WTC11 (cell line): ENCODE measurements at regions not wholly inside any gene's neighbourhood (a gene's known extent, or its start where the extent isn't known, plus 50 kb on each side); places are given as distances from the start of the nearest gene placed in this dataset.

Source experiments
- ATAC-seq: fragments of 200-7000 bp; cut with Tn5 transposase; 2 replicates; pipeline ENCODE4 v1.10.0; 2021; ENCODE audit warnings: mild to moderate bottlenecking, moderate library complexity
- CTCF ChIA-PET: fragments of 300-600 bp; sonication (Branson Sonifier 250); formaldehyde crosslinking; loops from one replicate; lab custom pipeline; 2021; ENCODE audit warnings: antibody characterized with exemption; lab: Charles Lee
- POLR2A ChIA-PET: fragments of 350-600 bp; sonication (Branson Sonifier 250); formaldehyde crosslinking; loops from one replicate; lab custom pipeline; 2021; ENCODE audit warnings: antibody characterized with exemption; lab: Charles Lee
- DNase-seq: peaks from one replicate; pipeline ENCODE4 v3.0.0; 2021; ENCODE audit warnings: low spot score
- H3K27ac Mint-ChIP-seq: 2 replicates; pipeline ENCODE4 v1.8.0; 2021; ENCODE audit warnings: mixed read lengths
- H3K27me3 Mint-ChIP-seq: 2 replicates; pipeline ENCODE4 v1.8.0; 2021; ENCODE audit warnings: low read depth, mild to moderate bottlenecking, moderate library complexity, mixed read lengths
- H3K36me3 Mint-ChIP-seq: 2 replicates; pipeline ENCODE4 v1.8.0; 2021; ENCODE audit warnings: mixed read lengths
- H3K4me1 Mint-ChIP-seq: 2 replicates; pipeline ENCODE4 v1.8.0; 2022; ENCODE audit warnings: mixed read lengths
- H3K4me3 Mint-ChIP-seq: 2 replicates; pipeline ENCODE4 v1.8.0; 2021; ENCODE audit warnings: mild to moderate bottlenecking, moderate library complexity, mixed read lengths
- H3K9me3 Mint-ChIP-seq: 2 replicates; pipeline ENCODE4 v1.8.0; 2021; ENCODE audit warnings: mixed read lengths
- CBFB ChIP-seq: sonication (generic); formaldehyde crosslinking; IDR thresholded peaks from 2 replicates; pipeline ENCODE4 v1.8.1; 2022; ENCODE audit warnings: mild to moderate bottlenecking, low read depth, missing genetic modification reagents
- ELF4 ChIP-seq: sonication (generic); formaldehyde crosslinking; IDR thresholded peaks from 2 replicates; pipeline ENCODE4 v1.8.1; 2022; ENCODE audit warnings: low read depth, mild to moderate bottlenecking, moderate library complexity, missing genetic modification reagents
- GRHL2 ChIP-seq: fragments of 250-450 bp; sonication (Bioruptor Pico); IDR thresholded peaks from 2 replicates; pipeline ENCODE4 v1.8.0; 2022; ENCODE audit warnings: mild to moderate bottlenecking, moderate library complexity; ENCODE audit not compliant: insufficient replicate concordance, severe bottlenecking
- HMGA2 ChIP-seq: fragments of 250-450 bp; sonication (Bioruptor Pico); IDR thresholded peaks from 2 replicates; pipeline ENCODE4 v1.4.0; 2021; ENCODE audit warnings: mild to moderate bottlenecking, moderate library complexity
- JAZF1 ChIP-seq: fragments of 250-450 bp; sonication (Bioruptor Pico); IDR thresholded peaks from 2 replicates; pipeline ENCODE4 v1.9.0; 2021; ENCODE audit warnings: moderate library complexity, mild to moderate bottlenecking, inconsistent platforms
- MYBL2 ChIP-seq: sonication (generic); formaldehyde crosslinking; IDR thresholded peaks from 2 replicates; pipeline ENCODE4 v1.8.1; 2023; ENCODE audit warnings: mild to moderate bottlenecking, moderate library complexity, missing genetic modification reagents
- NFYB ChIP-seq: sonication (generic); formaldehyde crosslinking; conservative IDR thresholded peaks from 2 replicates; pipeline ENCODE4 v1.8.0; 2022; ENCODE audit warnings: low read depth, missing genetic modification reagents
- PRRX2 ChIP-seq: fragments of 250-450 bp; sonication (Bioruptor Pico); IDR thresholded peaks from 2 replicates; pipeline ENCODE4 v1.8.0; 2021; ENCODE audit warnings: mild to moderate bottlenecking
- TF ChIP-seq, protein P1 (sequence below): sonication (generic); formaldehyde crosslinking; IDR thresholded peaks from 2 replicates; pipeline ENCODE4 v1.8.0; 2023; ENCODE audit warnings: mild to moderate bottlenecking, missing genetic modification reagents
- TF ChIP-seq, protein P2 (sequence below): fragments of 250-450 bp; sonication (Bioruptor Pico); IDR thresholded peaks from 2 replicates; pipeline ENCODE4 v1.9.0; 2021; ENCODE audit warnings: mild to moderate bottlenecking, borderline replicate concordance
- TF ChIP-seq, protein P3 (sequence below): sonication (generic); formaldehyde crosslinking; IDR thresholded peaks from 2 replicates; pipeline ENCODE4 v1.8.1; 2022; ENCODE audit warnings: low read depth, missing genetic modification reagents, borderline replicate concordance
- TF ChIP-seq, protein P4 (sequence below): fragments of 250-450 bp; sonication (Bioruptor Pico); IDR thresholded peaks from 2 replicates; pipeline ENCODE4 v1.9.0; 2021; ENCODE audit warnings: mild to moderate bottlenecking
- TF ChIP-seq, protein P5 (sequence below): sonication (generic); formaldehyde crosslinking; conservative IDR thresholded peaks from 2 replicates; pipeline ENCODE4 v1.8.1; 2023; ENCODE audit warnings: mild to moderate bottlenecking, low read depth, missing genetic modification reagents, moderate library complexity
- TF ChIP-seq, protein P6 (sequence below): sonication (generic); formaldehyde crosslinking; IDR thresholded peaks from 2 replicates; pipeline ENCODE4 v1.8.0; 2023; ENCODE audit warnings: missing genetic modification reagents, mild to moderate bottlenecking, borderline replicate concordance

DNA sequence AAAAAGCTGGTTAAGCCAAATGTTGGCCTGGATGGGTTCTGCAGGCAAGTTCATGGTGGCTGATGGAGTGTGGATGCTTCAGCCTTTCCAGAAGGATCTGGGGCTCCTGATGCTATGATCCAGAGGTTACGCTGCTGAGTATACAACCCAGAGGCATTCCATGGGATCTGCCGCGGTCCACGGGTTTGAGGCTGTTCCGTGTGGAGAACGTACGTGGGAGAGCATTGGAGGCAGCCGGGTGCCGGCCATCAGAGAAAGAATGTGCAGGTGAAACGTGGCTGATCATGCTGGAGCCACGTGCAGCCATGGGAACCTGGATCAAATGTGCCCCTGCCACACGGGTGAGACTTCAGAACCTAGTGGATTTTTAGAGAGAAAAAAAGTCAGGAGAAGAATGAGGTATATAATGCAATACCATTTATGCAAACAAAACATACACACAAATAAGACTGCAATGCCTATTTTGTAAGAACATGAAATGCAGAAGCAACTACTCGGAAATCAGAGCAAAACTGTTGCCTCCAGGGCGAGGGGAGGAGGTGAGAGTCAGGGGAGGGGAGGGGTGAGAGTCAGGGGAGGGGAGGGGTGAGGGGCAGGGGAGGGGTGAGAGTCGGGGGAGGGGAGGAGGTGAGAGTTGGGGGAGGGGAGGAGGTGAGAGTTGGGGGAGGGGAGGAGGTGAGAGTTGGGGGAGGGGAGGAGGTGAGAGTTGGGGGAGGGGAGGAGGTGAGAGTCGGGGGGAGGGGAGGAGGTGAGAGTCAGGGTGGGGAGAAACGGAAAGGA is 116.5 kb upstream of the C1orf174 start:
- H3K36me3 Mint-ChIP-seq = peaks cover 62% of the 10 kb centered on the region
- ATAC-seq (no peak), DNase-seq (no peak)
- ChIA-PET POLR2A (no interaction called here), CTCF (no interaction called here)
- TF ChIP-seq PRRX2 (CRISPR knock-in tag) = no peak
- TF ChIP-seq GRHL2 = no peak
- TF ChIP-seq, protein P1, sequence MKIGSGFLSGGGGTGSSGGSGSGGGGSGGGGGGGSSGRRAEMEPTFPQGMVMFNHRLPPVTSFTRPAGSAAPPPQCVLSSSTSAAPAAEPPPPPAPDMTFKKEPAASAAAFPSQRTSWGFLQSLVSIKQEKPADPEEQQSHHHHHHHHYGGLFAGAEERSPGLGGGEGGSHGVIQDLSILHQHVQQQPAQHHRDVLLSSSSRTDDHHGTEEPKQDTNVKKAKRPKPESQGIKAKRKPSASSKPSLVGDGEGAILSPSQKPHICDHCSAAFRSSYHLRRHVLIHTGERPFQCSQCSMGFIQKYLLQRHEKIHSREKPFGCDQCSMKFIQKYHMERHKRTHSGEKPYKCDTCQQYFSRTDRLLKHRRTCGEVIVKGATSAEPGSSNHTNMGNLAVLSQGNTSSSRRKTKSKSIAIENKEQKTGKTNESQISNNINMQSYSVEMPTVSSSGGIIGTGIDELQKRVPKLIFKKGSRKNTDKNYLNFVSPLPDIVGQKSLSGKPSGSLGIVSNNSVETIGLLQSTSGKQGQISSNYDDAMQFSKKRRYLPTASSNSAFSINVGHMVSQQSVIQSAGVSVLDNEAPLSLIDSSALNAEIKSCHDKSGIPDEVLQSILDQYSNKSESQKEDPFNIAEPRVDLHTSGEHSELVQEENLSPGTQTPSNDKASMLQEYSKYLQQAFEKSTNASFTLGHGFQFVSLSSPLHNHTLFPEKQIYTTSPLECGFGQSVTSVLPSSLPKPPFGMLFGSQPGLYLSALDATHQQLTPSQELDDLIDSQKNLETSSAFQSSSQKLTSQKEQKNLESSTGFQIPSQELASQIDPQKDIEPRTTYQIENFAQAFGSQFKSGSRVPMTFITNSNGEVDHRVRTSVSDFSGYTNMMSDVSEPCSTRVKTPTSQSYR = no peak
- no peak for TF ChIP-seq CBFB
- TF ChIP-seq, protein P2, sequence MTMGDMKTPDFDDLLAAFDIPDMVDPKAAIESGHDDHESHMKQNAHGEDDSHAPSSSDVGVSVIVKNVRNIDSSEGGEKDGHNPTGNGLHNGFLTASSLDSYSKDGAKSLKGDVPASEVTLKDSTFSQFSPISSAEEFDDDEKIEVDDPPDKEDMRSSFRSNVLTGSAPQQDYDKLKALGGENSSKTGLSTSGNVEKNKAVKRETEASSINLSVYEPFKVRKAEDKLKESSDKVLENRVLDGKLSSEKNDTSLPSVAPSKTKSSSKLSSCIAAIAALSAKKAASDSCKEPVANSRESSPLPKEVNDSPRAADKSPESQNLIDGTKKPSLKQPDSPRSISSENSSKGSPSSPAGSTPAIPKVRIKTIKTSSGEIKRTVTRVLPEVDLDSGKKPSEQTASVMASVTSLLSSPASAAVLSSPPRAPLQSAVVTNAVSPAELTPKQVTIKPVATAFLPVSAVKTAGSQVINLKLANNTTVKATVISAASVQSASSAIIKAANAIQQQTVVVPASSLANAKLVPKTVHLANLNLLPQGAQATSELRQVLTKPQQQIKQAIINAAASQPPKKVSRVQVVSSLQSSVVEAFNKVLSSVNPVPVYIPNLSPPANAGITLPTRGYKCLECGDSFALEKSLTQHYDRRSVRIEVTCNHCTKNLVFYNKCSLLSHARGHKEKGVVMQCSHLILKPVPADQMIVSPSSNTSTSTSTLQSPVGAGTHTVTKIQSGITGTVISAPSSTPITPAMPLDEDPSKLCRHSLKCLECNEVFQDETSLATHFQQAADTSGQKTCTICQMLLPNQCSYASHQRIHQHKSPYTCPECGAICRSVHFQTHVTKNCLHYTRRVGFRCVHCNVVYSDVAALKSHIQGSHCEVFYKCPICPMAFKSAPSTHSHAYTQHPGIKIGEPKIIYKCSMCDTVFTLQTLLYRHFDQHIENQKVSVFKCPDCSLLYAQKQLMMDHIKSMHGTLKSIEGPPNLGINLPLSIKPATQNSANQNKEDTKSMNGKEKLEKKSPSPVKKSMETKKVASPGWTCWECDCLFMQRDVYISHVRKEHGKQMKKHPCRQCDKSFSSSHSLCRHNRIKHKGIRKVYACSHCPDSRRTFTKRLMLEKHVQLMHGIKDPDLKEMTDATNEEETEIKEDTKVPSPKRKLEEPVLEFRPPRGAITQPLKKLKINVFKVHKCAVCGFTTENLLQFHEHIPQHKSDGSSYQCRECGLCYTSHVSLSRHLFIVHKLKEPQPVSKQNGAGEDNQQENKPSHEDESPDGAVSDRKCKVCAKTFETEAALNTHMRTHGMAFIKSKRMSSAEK = no peak
- no peak for TF ChIP-seq MYBL2
- no peaks in the 10 kb centered on the region for H3K4me1 Mint-ChIP-seq
- no peak overlapping the region for H3K4me3 Mint-ChIP-seq
- no peak overlapping the region for H3K27ac Mint-ChIP-seq
- peaks cover 19% of the 10 kb centered on the region for H3K27me3 Mint-ChIP-seq
- H3K9me3 Mint-ChIP-seq = peaks cover 74% of the 10 kb centered on the region

DNA sequence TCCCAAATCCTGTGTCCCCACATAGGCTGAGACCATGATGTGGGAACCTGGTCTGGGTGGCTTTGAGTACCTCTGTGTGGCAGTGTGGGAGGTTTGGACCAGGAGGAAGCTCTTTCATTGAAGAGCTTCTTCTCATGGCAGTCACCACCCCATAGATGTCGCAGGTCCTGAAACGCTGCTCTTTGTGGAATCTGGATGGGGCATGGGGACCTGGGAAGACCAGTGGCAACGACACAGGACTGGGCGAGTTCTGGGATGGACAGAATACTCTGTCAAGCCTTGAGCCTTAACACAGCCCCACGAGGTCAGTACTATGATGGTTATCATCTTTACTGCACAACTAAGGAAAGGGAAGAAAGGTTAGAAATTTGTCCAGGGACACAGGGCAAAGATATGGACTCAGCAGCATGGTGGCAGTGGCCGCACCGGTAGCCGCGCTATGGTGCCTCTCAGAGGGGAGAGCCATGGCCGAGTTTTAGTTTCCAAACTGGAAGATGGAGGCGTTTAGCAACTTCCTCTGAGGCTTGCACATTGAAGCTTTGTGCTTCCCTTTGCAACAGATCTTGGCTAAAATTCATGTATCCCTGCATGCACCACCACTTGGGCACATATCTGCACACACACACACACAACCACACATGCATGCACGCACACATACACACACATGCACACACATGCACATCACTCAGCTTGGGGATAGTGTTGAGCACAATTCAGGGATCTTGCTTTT is 117.7 kb upstream of the C1orf174 start:
- ATAC-seq = no peak
- H3K27ac Mint-ChIP-seq = no peak overlapping the region
- ChIA-PET CTCF (no interaction called here), POLR2A (no interaction called here)
- peaks cover 67% of the 10 kb centered on the region for H3K36me3 Mint-ChIP-seq
- peaks cover 78% of the 10 kb centered on the region for H3K9me3 Mint-ChIP-seq
- no peak for TF ChIP-seq JAZF1 (CRISPR knock-in tag)
- TF ChIP-seq, protein P3, sequence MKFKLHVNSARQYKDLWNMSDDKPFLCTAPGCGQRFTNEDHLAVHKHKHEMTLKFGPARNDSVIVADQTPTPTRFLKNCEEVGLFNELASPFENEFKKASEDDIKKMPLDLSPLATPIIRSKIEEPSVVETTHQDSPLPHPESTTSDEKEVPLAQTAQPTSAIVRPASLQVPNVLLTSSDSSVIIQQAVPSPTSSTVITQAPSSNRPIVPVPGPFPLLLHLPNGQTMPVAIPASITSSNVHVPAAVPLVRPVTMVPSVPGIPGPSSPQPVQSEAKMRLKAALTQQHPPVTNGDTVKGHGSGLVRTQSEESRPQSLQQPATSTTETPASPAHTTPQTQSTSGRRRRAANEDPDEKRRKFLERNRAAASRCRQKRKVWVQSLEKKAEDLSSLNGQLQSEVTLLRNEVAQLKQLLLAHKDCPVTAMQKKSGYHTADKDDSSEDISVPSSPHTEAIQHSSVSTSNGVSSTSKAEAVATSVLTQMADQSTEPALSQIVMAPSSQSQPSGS (CRISPR knock-in tag) = no peak
- TF ChIP-seq, protein P4, sequence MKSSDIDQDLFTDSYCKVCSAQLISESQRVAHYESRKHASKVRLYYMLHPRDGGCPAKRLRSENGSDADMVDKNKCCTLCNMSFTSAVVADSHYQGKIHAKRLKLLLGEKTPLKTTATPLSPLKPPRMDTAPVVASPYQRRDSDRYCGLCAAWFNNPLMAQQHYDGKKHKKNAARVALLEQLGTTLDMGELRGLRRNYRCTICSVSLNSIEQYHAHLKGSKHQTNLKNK = no peak
- TF ChIP-seq NFYB (CRISPR knock-in tag) = no peak
- TF ChIP-seq, protein P5, sequence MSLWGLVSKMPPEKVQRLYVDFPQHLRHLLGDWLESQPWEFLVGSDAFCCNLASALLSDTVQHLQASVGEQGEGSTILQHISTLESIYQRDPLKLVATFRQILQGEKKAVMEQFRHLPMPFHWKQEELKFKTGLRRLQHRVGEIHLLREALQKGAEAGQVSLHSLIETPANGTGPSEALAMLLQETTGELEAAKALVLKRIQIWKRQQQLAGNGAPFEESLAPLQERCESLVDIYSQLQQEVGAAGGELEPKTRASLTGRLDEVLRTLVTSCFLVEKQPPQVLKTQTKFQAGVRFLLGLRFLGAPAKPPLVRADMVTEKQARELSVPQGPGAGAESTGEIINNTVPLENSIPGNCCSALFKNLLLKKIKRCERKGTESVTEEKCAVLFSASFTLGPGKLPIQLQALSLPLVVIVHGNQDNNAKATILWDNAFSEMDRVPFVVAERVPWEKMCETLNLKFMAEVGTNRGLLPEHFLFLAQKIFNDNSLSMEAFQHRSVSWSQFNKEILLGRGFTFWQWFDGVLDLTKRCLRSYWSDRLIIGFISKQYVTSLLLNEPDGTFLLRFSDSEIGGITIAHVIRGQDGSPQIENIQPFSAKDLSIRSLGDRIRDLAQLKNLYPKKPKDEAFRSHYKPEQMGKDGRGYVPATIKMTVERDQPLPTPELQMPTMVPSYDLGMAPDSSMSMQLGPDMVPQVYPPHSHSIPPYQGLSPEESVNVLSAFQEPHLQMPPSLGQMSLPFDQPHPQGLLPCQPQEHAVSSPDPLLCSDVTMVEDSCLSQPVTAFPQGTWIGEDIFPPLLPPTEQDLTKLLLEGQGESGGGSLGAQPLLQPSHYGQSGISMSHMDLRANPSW (CRISPR knock-in tag) = no peak
- TF ChIP-seq, protein P6, sequence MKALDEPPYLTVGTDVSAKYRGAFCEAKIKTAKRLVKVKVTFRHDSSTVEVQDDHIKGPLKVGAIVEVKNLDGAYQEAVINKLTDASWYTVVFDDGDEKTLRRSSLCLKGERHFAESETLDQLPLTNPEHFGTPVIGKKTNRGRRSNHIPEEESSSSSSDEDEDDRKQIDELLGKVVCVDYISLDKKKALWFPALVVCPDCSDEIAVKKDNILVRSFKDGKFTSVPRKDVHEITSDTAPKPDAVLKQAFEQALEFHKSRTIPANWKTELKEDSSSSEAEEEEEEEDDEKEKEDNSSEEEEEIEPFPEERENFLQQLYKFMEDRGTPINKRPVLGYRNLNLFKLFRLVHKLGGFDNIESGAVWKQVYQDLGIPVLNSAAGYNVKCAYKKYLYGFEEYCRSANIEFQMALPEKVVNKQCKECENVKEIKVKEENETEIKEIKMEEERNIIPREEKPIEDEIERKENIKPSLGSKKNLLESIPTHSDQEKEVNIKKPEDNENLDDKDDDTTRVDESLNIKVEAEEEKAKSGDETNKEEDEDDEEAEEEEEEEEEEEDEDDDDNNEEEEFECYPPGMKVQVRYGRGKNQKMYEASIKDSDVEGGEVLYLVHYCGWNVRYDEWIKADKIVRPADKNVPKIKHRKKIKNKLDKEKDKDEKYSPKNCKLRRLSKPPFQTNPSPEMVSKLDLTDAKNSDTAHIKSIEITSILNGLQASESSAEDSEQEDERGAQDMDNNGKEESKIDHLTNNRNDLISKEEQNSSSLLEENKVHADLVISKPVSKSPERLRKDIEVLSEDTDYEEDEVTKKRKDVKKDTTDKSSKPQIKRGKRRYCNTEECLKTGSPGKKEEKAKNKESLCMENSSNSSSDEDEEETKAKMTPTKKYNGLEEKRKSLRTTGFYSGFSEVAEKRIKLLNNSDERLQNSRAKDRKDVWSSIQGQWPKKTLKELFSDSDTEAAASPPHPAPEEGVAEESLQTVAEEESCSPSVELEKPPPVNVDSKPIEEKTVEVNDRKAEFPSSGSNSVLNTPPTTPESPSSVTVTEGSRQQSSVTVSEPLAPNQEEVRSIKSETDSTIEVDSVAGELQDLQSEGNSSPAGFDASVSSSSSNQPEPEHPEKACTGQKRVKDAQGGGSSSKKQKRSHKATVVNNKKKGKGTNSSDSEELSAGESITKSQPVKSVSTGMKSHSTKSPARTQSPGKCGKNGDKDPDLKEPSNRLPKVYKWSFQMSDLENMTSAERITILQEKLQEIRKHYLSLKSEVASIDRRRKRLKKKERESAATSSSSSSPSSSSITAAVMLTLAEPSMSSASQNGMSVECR (CRISPR knock-in tag) = no peak
- TF ChIP-seq ELF4 (CRISPR knock-in tag) = no peak
- no peak for TF ChIP-seq HMGA2 (CRISPR knock-in tag)
- no peak for TF ChIP-seq CBFB
- TF ChIP-seq, all 79 proteins: peak for 0
- no peaks in the 10 kb centered on the region for H3K4me1 Mint-ChIP-seq
- peaks cover 20% of the 10 kb centered on the region for H3K27me3 Mint-ChIP-seq
- no peak overlapping the region for H3K4me3 Mint-ChIP-seq
- no peak for DNase-seq
